ENCODE measurements at regions not wholly inside any gene's neighbourhood (a gene's known extent, or its start where the extent isn't known, plus 50 kb on each side); places are given as distances from the start of the nearest gene placed in this dataset.
"Not testable (repeated sequence)": the region's sequence is repeated elsewhere in the genome, so short reads cannot be mapped to it uniquely, and the experiment has no call there.

GRCh38 chr6:119791736-119792135 is 442.2 kb upstream of the MAN1A1 start:
- DNase-seq, result no peak

- no peak for DNase-seq
Measured at GRCh38 chr6:119781365-119781764, 431.8 kb upstream of the MAN1A1 start.

GRCh38 chr6:119768201-119768600 is 418.6 kb upstream of the MAN1A1 start:
- DNase-seq, result peak in 1 of 2 donors; percentile 77

- no peak for DNase-seq
Measured at GRCh38 chr6:119764927-119765681, 415.5 kb upstream of the MAN1A1 start.

GRCh38 chr6:119760046-119760445 is 410.5 kb upstream of the MAN1A1 start:
- no peak for DNase-seq

- no peak for DNase-seq
Measured at GRCh38 chr6:119758385-119758784, 408.8 kb upstream of the MAN1A1 start.

GRCh38 chr6:119757467-119757866 is 407.9 kb upstream of the MAN1A1 start:
- DNase-seq, result no peak

- no peak for DNase-seq
Measured at GRCh38 chr6:119749335-119749734, 399.8 kb upstream of the MAN1A1 start.

- DNase-seq, result not testable (repeated sequence)
Measured at GRCh38 chr6:119748535-119748934, 399.0 kb upstream of the MAN1A1 start.

GRCh38 chr6:119742188-119742803 is 392.7 kb upstream of the MAN1A1 start:
- peak; percentile 22 to 72 for DNase-seq

- no peak for DNase-seq
Measured at GRCh38 chr6:119739769-119740168, 390.2 kb upstream of the MAN1A1 start.

- no peak for DNase-seq
Measured at GRCh38 chr6:119738425-119738824, 388.9 kb upstream of the MAN1A1 start.

GRCh38 chr6:119736296-119737021 is 386.9 kb upstream of the MAN1A1 start:
- no peak for DNase-seq

GRCh38 chr6:119735530-119735929 is 386.0 kb upstream of the MAN1A1 start:
- no peak for DNase-seq

GRCh38 chr6:119734227-119734626 is 384.7 kb upstream of the MAN1A1 start:
- DNase-seq, result no peak

GRCh38 chr6:119728935-119729334 is 379.4 kb upstream of the MAN1A1 start:
- no peak for DNase-seq

- no peak for DNase-seq
Measured at GRCh38 chr6:119728220-119728750, 378.7 kb upstream of the MAN1A1 start.

- DNase-seq, result no peak
Measured at GRCh38 chr6:119727504-119728219, 378.1 kb upstream of the MAN1A1 start.

GRCh38 chr6:119726912-119727311 is 377.4 kb upstream of the MAN1A1 start:
- DNase-seq, result not testable (repeated sequence)

- no peak for DNase-seq
Measured at GRCh38 chr6:119726086-119726485, 376.5 kb upstream of the MAN1A1 start.

GRCh38 chr6:119720160-119720559 is 370.6 kb upstream of the MAN1A1 start:
- no peak for DNase-seq

- no peak for DNase-seq
Measured at GRCh38 chr6:119717942-119718341, 368.4 kb upstream of the MAN1A1 start.

- no peak for DNase-seq
Measured at GRCh38 chr6:119716668-119717270, 367.2 kb upstream of the MAN1A1 start.

Data from bone marrow (tissue), 2 donors.